Loucy (cell line): ENCODE measurements at regions not wholly inside any gene's neighbourhood (a gene's known extent, or its start where the extent isn't known, plus 50 kb on each side); places are given as distances from the start of the nearest gene placed in this dataset.

ENCODE experiments used
- H2AFZ ChIP-seq: fragments of 200-600 bp; sonication (generic); 2 replicates; pipeline ENCODE4 v1.6.0; 2016; ENCODE audit warnings: antibody characterized with exemption, mild to moderate bottlenecking, low read length, moderate library complexity
- H3F3A ChIP-seq: fragments of 200-600 bp; 2 replicates; pipeline ENCODE4 v1.6.0; 2016; ENCODE audit warnings: antibody characterized with exemption, low read depth, mild to moderate bottlenecking
- H3K27me3 ChIP-seq: fragments of 200-600 bp; sonication (generic); 2 replicates; pipeline ENCODE4 v1.6.1; 2014; ENCODE audit warnings: low read length, mild to moderate bottlenecking; ENCODE audit not compliant: insufficient read depth, poor library complexity, severe bottlenecking
- H3K36me3 ChIP-seq: fragments of 200-600 bp; sonication (generic); 2 replicates; pipeline ENCODE4 v1.6.1; 2016; ENCODE audit warnings: low read length; ENCODE audit not compliant: insufficient read depth
- H3K4me1 ChIP-seq: fragments of 200-600 bp; sonication (generic); 2 replicates; pipeline ENCODE4 v1.5.1; 2014; ENCODE audit warnings: low read length, mild to moderate bottlenecking; ENCODE audit not compliant: insufficient read depth, poor library complexity, severe bottlenecking
- H3K4me2 ChIP-seq: fragments of 200-600 bp; sonication (generic); 2 replicates; pipeline ENCODE4 v1.6.0; 2014; ENCODE audit warnings: antibody characterized with exemption, low read length, low read depth, mild to moderate bottlenecking; ENCODE audit not compliant: poor library complexity, severe bottlenecking
- H3K4me3 ChIP-seq: fragments of 200-600 bp; sonication (generic); 2 replicates; pipeline ENCODE4 v1.5.1; 2014; ENCODE audit warnings: low read length, mild to moderate bottlenecking, mixed read lengths; ENCODE audit not compliant: poor library complexity, severe bottlenecking
- H3K79me2 ChIP-seq: fragments of 200-600 bp; sonication (generic); 2 replicates; pipeline ENCODE4 v1.6.1; 2014; ENCODE audit warnings: low read length; ENCODE audit not compliant: insufficient read depth
- H3K9ac ChIP-seq: fragments of 200-600 bp; sonication (generic); 2 replicates; pipeline ENCODE4 v1.6.0; 2014; ENCODE audit warnings: mild to moderate bottlenecking, low read depth, low read length, moderate library complexity; ENCODE audit not compliant: poor library complexity, severe bottlenecking
- H3K9me2 ChIP-seq: fragments of 200-600 bp; sonication (generic); replicated peaks from 2 replicates; pipeline ENCODE4 v1.6.1; 2016; ENCODE audit warnings: low read depth, low read length, mixed read lengths
- H3K9me3 ChIP-seq: fragments of 200-600 bp; sonication (generic); 2 replicates; pipeline ENCODE4 v1.6.1; 2014; ENCODE audit warnings: mild to moderate bottlenecking, antibody characterized with exemption, low read length, low read depth; ENCODE audit not compliant: insufficient read depth
- H4K20me1 ChIP-seq: fragments of 200-600 bp; sonication (generic); 2 replicates; pipeline ENCODE4 v1.6.0; 2014; ENCODE audit warnings: antibody characterized with exemption, low read length, mild to moderate bottlenecking; ENCODE audit not compliant: insufficient read depth, poor library complexity, severe bottlenecking
- CTCF ChIP-seq: fragments of 200-600 bp; sonication (generic); conservative IDR thresholded peaks from 2 replicates; pipeline ENCODE4 v1.5.1; 2014; ENCODE audit warnings: mild to moderate bottlenecking, antibody characterized with exemption, low read length
- EZH2phosphoT487 ChIP-seq: fragments of 200-600 bp; IDR thresholded peaks from 2 replicates; pipeline ENCODE4 v1.6.1; 2018; ENCODE audit warnings: antibody characterized with exemption, mild to moderate bottlenecking, moderate library complexity, borderline replicate concordance

GRCh38 chr6:4506223-4506622, 270.0 kb upstream of the CDYL start:
- Histone ChIP-seq H3K36me3 (no peaks in the 10 kb centered on the region), H3K27me3 (no peaks in the 10 kb centered on the region), H2AFZ (no peak overlapping the region), H3K9me2 (no peaks in the 10 kb centered on the region), H3K9ac (no peak overlapping the region), H3F3A (no peaks in the 10 kb centered on the region), H3K79me2 (no peaks in the 10 kb centered on the region), H4K20me1 (no peaks in the 10 kb centered on the region), H3K4me1 (no peaks in the 10 kb centered on the region), H3K9me3 (no peaks in the 10 kb centered on the region; the same call in 1 of the 2 replicates), H3K4me3 (no peak overlapping the region), H3K4me2 (no peak overlapping the region)
- TF ChIP-seq CTCF (no peak), EZH2phosphoT487 (no peak)

- H3K9me3 ChIP-seq, result no peaks in the 10 kb centered on the region; the same call in 1 of the 2 replicates
- H2AFZ ChIP-seq, result no peak overlapping the region
- H3K4me2 ChIP-seq, result no peak overlapping the region
- no peaks in the 10 kb centered on the region for H3F3A ChIP-seq
- H3K27me3 ChIP-seq, result no peaks in the 10 kb centered on the region
- no peaks in the 10 kb centered on the region for H3K4me1 ChIP-seq
- TF ChIP-seq CTCF, result no peak
- no peak for TF ChIP-seq EZH2phosphoT487
- H3K9me2 ChIP-seq, result no peaks in the 10 kb centered on the region
- H3K9ac ChIP-seq, result no peak overlapping the region
- H3K4me3 ChIP-seq, result no peak overlapping the region
- no peaks in the 10 kb centered on the region for H3K79me2 ChIP-seq
- H4K20me1 ChIP-seq, result no peaks in the 10 kb centered on the region
- no peaks in the 10 kb centered on the region for H3K36me3 ChIP-seq
Measured at GRCh38 chr6:4504700-4505099, 271.5 kb upstream of the CDYL start.

- Histone ChIP-seq H3K4me1 (no peaks in the 10 kb centered on the region), H3K4me2 (no peak overlapping the region)
Measured at GRCh38 chr6:4503700-4504099, 272.5 kb upstream of the CDYL start.

More at GRCh38 chr6:4503700-4504099, 272.5 kb upstream of the CDYL start:
- Histone ChIP-seq H2AFZ (no peak overlapping the region), H3K4me3 (no peak overlapping the region), H3K9ac (no peak overlapping the region), H3K79me2 (no peaks in the 10 kb centered on the region), H3K9me2 (no peaks in the 10 kb centered on the region), H3K36me3 (no peaks in the 10 kb centered on the region), H3F3A (no peaks in the 10 kb centered on the region), H3K9me3 (no peaks in the 10 kb centered on the region; the same call in 1 of the 2 replicates), H3K27me3 (no peaks in the 10 kb centered on the region), H4K20me1 (no peaks in the 10 kb centered on the region)
- TF ChIP-seq CTCF (no peak), EZH2phosphoT487 (no peak)
